ENCODE measurements at regions not wholly inside any gene's neighbourhood (a gene's known extent, or its start where the extent isn't known, plus 50 kb on each side); places are given as distances from the start of the nearest gene placed in this dataset.
"Not testable (repeated sequence)": the region's sequence is repeated elsewhere in the genome, so short reads cannot be mapped to it uniquely, and the experiment has no call there.

GRCh38 chr2:91441932-91442245 is 2750.4 kb downstream of the RPIA start:
- not testable (repeated sequence) for TF ChIP-seq CTCF (IDR thresholded peaks at IDR 0.05); ZFX (IDR thresholded peaks at IDR 0.05; ENCODE audit: borderline replicate concordance)
